H1 (cell line): ENCODE measurements at regions not wholly inside any gene's neighbourhood (a gene's known extent, or its start where the extent isn't known, plus 50 kb on each side); places are given as distances from the start of the nearest gene placed in this dataset.

ENCODE experiments used
- BACH1 ChIP-seq: IDR thresholded peaks from 2 replicates; pipeline ENCODE4 v1.6.1; 2012; ENCODE audit warnings: low read length, improper control_type of control experiment
- CHD7 ChIP-seq: fragments of 300-600 bp; sonication (generic); IDR thresholded peaks from 2 replicates; pipeline ENCODE4 v1.7.1; 2012; ENCODE audit warnings: low read length, moderate library complexity, mild to moderate bottlenecking, inconsistent platforms; ENCODE audit not compliant: insufficient replicate concordance
- EZH2 ChIP-seq: fragments of 200-600 bp; sonication (generic); IDR thresholded peaks from 2 replicates; pipeline ENCODE4 v1.7.1; 2012; ENCODE audit warnings: low read depth, mild to moderate bottlenecking, moderate library complexity, low read length, inconsistent platforms; ENCODE audit not compliant: severe bottlenecking
- MAX ChIP-seq: IDR thresholded peaks from 2 replicates; pipeline ENCODE4 v1.6.1; 2012; ENCODE audit warnings: inconsistent platforms
- POLR2AphosphoS5 ChIP-seq: IDR thresholded peaks from 2 replicates; pipeline ENCODE4 v1.6.1; 2011; ENCODE audit warnings: low read depth, low read length
- RXRA ChIP-seq: IDR thresholded peaks from 2 replicates; pipeline ENCODE4 v1.6.1; 2011; ENCODE audit warnings: low read depth, mild to moderate bottlenecking, low read length, moderate library complexity; ENCODE audit not compliant: insufficient read depth
- SIX5 ChIP-seq: IDR thresholded peaks from 2 replicates; pipeline ENCODE4 v1.6.1; 2011; ENCODE audit warnings: mild to moderate bottlenecking, low read depth, low read length
- SP4 ChIP-seq: IDR thresholded peaks from 2 replicates; pipeline ENCODE4 v1.6.1; 2012; ENCODE audit warnings: low read length, inconsistent platforms
- USF2 ChIP-seq: IDR thresholded peaks from 2 replicates; pipeline ENCODE4 v1.6.1; 2011; ENCODE audit warnings: low read length, improper control_type of control experiment
- YY1 ChIP-seq: IDR thresholded peaks from 2 replicates; pipeline ENCODE4 v1.6.1; 2011; ENCODE audit warnings: low read depth, mild to moderate bottlenecking, low read length

DNA sequence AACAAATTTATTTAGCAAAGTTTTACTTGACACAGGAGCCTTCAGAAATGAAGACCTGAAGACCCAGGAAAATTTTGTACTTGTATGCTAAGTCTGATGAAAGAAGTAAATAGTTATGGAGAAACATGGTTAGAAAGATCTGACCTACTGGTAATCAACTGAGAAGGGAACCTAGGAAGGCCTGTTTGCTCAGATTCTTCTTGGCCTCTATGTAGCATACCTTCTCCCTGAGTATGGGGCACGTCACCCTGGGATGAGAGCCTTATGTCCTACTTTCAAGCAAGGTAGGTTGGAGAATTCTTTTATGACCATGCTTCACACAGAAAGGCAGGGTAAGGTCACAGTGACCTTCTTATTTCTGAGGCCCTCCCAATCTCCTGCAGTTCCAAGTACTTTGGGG, 178.6 kb upstream of the CREB1 start (continued):
- TF ChIP-seq CHD7 (no peak), SP4 (no peak), RXRA (no peak), EZH2 (no peak), BACH1 (no peak), POLR2AphosphoS5 (no peak), MAX (no peak), USF2 (no peak), SIX5 (no peak), YY1 (no peak)
